Gastrocnemius medialis (tissue), 4 donors: ENCODE measurements at regions not wholly inside any gene's neighbourhood (a gene's known extent, or its start where the extent isn't known, plus 50 kb on each side); places are given as distances from the start of the nearest gene placed in this dataset.

Experiments used
- CTCF ChIP-seq, 5 experiments: fragments of 450-650 bp in 3 of 5; fragments of 200-600 bp in 2 of 5; sonication (generic) in 2 of 5; IDR thresholded peaks in 4 of 5; conservative IDR thresholded peaks in 1 of 5; 1 replicate in 4 of 5; 2 replicates in 1 of 5; pipeline ENCODE4 v1.5.1; 2016 to 2019; ENCODE audit warnings: antibody characterized with exemption in 5 of 5, mild to moderate bottlenecking in 3 of 5, moderate library complexity in 3 of 5
- POLR2A ChIP-seq, 2 donors: fragments of 450-650 bp; IDR thresholded peaks; one replicate each; pipeline ENCODE4 v1.6.1; 2017; ENCODE audit warnings: antibody characterized with exemption in 2 of 2, mild to moderate bottlenecking in 2 of 2, moderate library complexity in 2 of 2

GRCh38 chr2:116696903-116697302 is 1117.6 kb upstream of the DDX18 start:
- TF ChIP-seq CTCF (IDR thresholded peaks at IDR 0.05 in 4 of 5, conservative IDR thresholded peaks at IDR 0.05 in 1 of 5) (no peak), POLR2A (IDR thresholded peaks at IDR 0.05) (no peak)
